ENCODE measurements at regions not wholly inside any gene's neighbourhood (a gene's known extent, or its start where the extent isn't known, plus 50 kb on each side); places are given as distances from the start of the nearest gene placed in this dataset.

DNA sequence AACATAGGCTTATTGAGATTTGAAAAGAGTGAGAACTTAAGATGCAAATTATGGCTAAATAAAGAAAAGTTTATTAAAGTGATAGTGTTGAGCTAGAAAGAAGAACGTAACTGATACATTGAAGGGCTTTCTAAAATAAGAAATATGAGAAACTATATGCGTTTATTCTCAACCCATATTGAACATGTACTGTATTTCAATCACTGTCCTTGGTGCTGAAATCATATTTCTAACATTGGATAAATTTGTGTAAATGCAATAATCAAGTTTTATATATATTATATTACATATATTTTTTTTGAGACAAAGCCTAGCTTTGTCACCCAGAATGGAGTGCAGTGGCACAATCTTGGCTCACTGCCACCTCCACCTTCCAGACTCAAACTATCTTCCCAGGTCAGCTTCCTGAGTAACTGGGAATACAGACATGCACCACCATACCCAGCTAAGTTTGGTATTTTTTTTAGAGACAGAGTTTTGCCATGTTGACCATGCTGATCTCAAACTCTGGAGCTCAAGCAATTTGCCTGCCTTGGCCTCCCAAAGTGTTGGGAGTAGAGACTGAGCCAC is 1065.8 kb downstream of the REEP3 start:
- no peaks in the 10 kb centered on the region for H3K36me3 Mint-ChIP-seq (ENCODE audit: low read depth)
- Histone ChIP-seq H3K27me3 (ENCODE audit: control insufficient read depth, insufficient read depth, low read length, poor library complexity, severe bottlenecking) (no peaks in the 10 kb centered on the region), H3K27ac (ENCODE audit: low read depth, low read length) (no peak overlapping the region), H3K36me3 (ENCODE audit: control insufficient read depth, insufficient read depth, low read length) (no peaks in the 10 kb centered on the region), H3K9ac (ENCODE audit: extremely low read depth, low read length, poor library complexity, severe bottlenecking) (no peak overlapping the region), H3K4me1 (ENCODE audit: control insufficient read depth, insufficient read depth, low read length) (no peaks in the 10 kb centered on the region), H3K9me3 (ENCODE audit: control insufficient read depth, low read length) (no peaks in the 10 kb centered on the region), H3K4me3 (ENCODE audit: low read length) (no peak overlapping the region)
- H3K9me3 Mint-ChIP-seq, result peaks cover 6% of the 10 kb centered on the region
- no peak overlapping the region for H3K4me3 Mint-ChIP-seq
- TF ChIP-seq, protein P1, sequence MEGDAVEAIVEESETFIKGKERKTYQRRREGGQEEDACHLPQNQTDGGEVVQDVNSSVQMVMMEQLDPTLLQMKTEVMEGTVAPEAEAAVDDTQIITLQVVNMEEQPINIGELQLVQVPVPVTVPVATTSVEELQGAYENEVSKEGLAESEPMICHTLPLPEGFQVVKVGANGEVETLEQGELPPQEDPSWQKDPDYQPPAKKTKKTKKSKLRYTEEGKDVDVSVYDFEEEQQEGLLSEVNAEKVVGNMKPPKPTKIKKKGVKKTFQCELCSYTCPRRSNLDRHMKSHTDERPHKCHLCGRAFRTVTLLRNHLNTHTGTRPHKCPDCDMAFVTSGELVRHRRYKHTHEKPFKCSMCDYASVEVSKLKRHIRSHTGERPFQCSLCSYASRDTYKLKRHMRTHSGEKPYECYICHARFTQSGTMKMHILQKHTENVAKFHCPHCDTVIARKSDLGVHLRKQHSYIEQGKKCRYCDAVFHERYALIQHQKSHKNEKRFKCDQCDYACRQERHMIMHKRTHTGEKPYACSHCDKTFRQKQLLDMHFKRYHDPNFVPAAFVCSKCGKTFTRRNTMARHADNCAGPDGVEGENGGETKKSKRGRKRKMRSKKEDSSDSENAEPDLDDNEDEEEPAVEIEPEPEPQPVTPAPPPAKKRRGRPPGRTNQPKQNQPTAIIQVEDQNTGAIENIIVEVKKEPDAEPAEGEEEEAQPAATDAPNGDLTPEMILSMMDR (conservative IDR thresholded peaks at IDR 0.05), result no peak
- no peaks in the 10 kb centered on the region for H3K27me3 Mint-ChIP-seq (ENCODE audit: insufficient read depth)
- H3K4me1 Mint-ChIP-seq, result no peaks in the 10 kb centered on the region
- 82% methylated on average over 2 of the region's 2 CpGs; no CpG with 5 or more reads in 1 of the 2 experiments for WGBS, 2 experiments (ENCODE audit: insufficient coverage in 1 of 2, insufficient read length in 1 of 2)
- no peak for DNase-seq
- H3K27ac Mint-ChIP-seq, result no peak overlapping the region

GRCh38 chr10:64594072-64594471 is 1072.9 kb downstream of the REEP3 start:
- no peak overlapping the region for H3K9ac ChIP-seq (ENCODE audit: extremely low read depth, low read length, poor library complexity, severe bottlenecking)
- H3K27me3 ChIP-seq (ENCODE audit: control insufficient read depth, insufficient read depth, low read length, poor library complexity, severe bottlenecking), result no peaks in the 10 kb centered on the region
- H3K9me3 Mint-ChIP-seq, result no peaks in the 10 kb centered on the region
- no peaks in the 10 kb centered on the region for H3K9me3 ChIP-seq (ENCODE audit: control insufficient read depth, low read length)
- peaks cover 5% of the 10 kb centered on the region for H3K4me1 Mint-ChIP-seq
- H3K36me3 ChIP-seq (ENCODE audit: control insufficient read depth, insufficient read depth, low read length), result no peaks in the 10 kb centered on the region
- H3K27ac Mint-ChIP-seq, result no peak overlapping the region
- H3K27me3 Mint-ChIP-seq (ENCODE audit: insufficient read depth), result no peaks in the 10 kb centered on the region
- H3K36me3 Mint-ChIP-seq (ENCODE audit: low read depth), result no peaks in the 10 kb centered on the region
- DNase-seq, result no peak
- no peak overlapping the region for H3K4me3 ChIP-seq (ENCODE audit: low read length)
- H3K27ac ChIP-seq (ENCODE audit: low read depth, low read length), result no peak overlapping the region
- WGBS, 2 experiments (ENCODE audit: insufficient coverage in 1 of 2, insufficient read length in 1 of 2), result 92% methylated on average over 2 of the region's 3 CpGs; no CpG with 5 or more reads in 1 of the 2 experiments
- TF ChIP-seq, protein P1 (conservative IDR thresholded peaks at IDR 0.05), result no peak
- no peak overlapping the region for H3K4me3 Mint-ChIP-seq
- no peaks in the 10 kb centered on the region for H3K4me1 ChIP-seq (ENCODE audit: control insufficient read depth, insufficient read depth, low read length)

GRCh38 chr10:64598600-64598999 is 1077.4 kb downstream of the REEP3 start:
- H3K4me3 Mint-ChIP-seq, result no peak overlapping the region
- no peaks in the 10 kb centered on the region for H3K36me3 Mint-ChIP-seq (ENCODE audit: low read depth)
- H3K27me3 ChIP-seq (ENCODE audit: control insufficient read depth, insufficient read depth, low read length, poor library complexity, severe bottlenecking), result no peaks in the 10 kb centered on the region
- H3K9ac ChIP-seq (ENCODE audit: extremely low read depth, low read length, poor library complexity, severe bottlenecking), result no peak overlapping the region
- DNase-seq, result no peak
- H3K27me3 Mint-ChIP-seq (ENCODE audit: insufficient read depth), result no peaks in the 10 kb centered on the region
- no peak overlapping the region for H3K4me3 ChIP-seq (ENCODE audit: low read length)
- WGBS, 2 experiments (ENCODE audit: insufficient coverage in 1 of 2, insufficient read length in 1 of 2), result no CpG with 5 or more reads among the region's 1 CpG
- H3K27ac ChIP-seq (ENCODE audit: low read depth, low read length), result no peak overlapping the region
- H3K4me1 Mint-ChIP-seq, result peaks cover 5% of the 10 kb centered on the region
- no peaks in the 10 kb centered on the region for H3K9me3 Mint-ChIP-seq
- H3K4me1 ChIP-seq (ENCODE audit: control insufficient read depth, insufficient read depth, low read length), result no peaks in the 10 kb centered on the region
- no peak overlapping the region for H3K27ac Mint-ChIP-seq
- TF ChIP-seq, protein P1 (conservative IDR thresholded peaks at IDR 0.05), result no peak
- H3K9me3 ChIP-seq (ENCODE audit: control insufficient read depth, low read length), result no peaks in the 10 kb centered on the region
- no peaks in the 10 kb centered on the region for H3K36me3 ChIP-seq (ENCODE audit: control insufficient read depth, insufficient read depth, low read length)
